NCI-H526 (cell line): ENCODE measurements at regions not wholly inside any gene's neighbourhood (a gene's known extent, or its start where the extent isn't known, plus 50 kb on each side); places are given as distances from the start of the nearest gene placed in this dataset.

Source experiments
- DNase-seq, 2 experiments: peaks; one replicate each; lab custom pipeline; 2025; lab: John Stamatoyannopoulos, UW

DNA sequence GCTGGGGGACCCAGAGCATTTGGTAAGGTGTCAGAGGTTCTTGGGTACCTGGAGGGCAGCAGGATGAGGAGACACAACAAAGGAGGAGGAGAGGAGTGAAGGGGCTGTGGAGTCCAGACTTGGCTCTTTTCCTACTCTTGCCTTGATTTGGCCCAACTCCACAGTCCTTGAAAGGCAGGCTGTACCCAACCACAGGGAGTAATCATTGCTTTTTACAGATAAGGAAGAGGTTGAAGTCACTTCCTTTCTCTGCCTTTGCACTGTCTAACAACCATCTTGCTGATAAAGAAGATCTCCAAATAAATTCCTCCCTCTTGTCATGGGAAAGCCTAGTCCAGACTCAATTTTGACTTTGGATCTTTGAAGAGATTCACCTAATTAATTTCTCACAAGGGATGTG is 226.8 kb upstream of the HMGA2 start:
- no peak for DNase-seq

DNA sequence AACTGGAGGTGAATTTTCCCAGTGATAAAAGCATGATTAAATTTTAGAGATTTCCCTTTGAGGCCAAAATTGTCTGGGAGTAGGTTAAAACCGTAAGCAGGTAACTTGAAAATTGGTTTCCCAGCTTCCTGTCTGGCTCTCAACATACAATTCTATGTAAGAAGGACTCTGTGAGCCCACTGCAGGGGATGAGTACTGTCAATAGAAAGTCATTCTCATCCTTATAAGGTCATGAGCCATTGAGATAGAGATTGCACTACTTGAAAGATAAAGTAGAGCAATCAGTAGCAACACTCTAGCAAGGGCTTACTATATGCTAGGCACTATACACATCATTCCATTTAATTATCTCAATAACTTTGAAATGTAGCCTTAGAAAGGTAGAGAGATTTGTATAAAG is 225.6 kb upstream of the HMGA2 start:
- no peak for DNase-seq

DNA sequence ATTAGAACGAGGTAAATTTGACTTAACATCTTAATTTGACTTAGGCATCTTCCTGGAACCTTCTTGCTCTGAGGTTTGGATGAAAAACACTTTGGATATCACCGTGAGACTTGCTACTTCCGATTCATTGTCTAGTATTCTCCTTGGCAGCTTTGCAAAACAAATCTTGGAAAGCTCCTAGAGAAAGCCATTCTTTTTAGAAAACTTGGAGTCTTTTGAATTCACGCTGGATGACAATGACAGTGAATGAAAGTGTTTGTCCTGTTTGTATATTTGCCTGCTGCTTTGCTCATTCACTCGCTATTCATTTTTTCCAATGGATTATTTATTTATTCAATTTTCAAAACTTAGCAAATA is 222.1 kb upstream of the HMGA2 start:
- DNase-seq: no peak

DNA sequence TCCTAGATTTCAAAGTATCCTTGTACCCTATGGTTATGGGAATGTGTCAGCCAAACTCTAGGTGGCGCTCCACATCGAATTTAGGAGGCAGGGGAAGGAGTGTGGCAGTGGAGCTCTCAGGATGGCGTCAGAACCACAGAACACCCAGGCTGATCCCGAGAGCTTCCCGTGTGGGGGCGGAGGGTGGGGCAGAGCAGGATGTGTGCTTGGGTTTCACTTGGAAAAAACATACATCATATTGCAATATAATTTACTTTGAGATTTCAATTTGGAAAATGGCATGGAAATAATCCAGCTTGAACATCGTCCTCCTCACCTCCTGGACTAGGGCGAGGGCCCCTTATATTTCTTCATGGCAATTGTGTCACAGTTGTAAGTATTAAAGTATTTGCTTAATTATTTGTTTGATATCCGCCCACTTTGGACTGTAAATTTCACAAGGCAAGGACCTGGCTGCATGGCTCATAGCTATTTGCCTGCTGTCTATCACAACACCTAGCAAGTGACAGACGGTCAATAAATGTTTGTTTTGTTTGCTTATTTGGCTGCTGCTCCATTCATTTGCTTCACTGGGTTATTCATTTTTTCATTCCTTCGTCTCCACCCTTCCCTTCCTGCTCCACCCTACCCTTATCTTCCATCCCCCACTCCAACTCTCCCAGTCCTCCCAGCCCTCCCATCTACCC is 221.5 kb upstream of the HMGA2 start:
- DNase-seq: peak; percentile 54 to 83

DNA sequence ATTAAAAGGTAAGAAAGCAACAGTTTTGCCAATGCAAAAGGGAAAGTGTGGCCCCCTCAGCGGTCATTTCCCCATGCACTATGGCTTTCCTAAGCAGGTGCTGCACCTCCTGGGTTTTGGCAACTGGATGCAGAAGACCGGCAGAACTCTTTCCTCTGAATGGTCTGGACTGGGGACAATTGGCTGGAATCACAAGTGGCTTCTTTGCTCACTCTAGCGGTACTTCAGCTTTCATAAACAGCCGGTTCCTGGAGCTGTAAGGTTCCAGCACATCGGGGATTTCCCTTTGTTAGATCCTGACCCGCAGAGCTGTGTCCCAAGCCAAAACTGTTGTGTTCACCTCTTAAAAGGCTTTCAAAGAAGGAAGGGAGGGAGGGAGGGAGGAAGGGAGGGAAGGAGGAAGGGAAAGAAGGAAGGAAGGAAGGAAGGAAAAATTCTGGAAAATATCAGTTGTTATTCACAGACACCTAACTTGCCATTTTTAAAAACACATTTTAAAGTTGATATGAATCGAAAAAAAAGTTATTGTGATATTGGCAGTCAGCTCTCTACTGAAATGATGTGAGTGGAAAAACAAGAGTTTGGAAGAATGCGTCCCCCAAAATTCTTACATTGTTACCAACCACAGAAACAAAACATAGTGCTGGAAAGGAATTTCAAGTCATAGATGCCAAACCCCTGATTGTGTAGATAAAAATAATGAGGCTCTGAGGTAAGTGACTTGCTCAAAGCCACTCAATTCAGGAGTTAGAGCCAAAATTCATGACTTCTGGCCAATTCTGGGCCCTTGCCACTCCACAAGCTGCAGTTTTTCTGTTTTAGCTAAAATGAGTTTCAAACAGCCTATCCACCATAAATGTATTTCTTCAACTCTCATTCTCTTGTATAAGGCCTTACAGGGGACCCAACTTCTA is 220.6 kb upstream of the HMGA2 start:
- DNase-seq: no peak

DNA sequence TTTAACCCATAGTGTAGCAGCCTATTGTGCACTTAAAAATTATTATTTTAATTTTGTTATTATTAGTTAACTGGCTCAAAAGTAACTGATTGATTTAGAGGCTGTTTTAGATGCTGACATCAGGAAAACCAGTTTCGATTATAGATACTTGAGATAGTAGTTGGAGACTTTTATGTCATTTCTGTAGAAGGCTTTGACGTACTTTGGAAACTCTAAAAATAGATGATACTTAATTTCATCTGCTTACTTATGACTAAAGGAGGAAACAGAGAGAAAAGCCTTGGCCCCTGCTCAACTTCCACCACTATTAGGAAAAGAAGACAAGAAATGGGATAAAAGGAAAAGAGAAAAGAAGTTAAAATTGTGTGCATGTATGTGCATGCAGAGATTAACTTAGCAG is 219.3 kb upstream of the HMGA2 start:
- no peak for DNase-seq

DNA sequence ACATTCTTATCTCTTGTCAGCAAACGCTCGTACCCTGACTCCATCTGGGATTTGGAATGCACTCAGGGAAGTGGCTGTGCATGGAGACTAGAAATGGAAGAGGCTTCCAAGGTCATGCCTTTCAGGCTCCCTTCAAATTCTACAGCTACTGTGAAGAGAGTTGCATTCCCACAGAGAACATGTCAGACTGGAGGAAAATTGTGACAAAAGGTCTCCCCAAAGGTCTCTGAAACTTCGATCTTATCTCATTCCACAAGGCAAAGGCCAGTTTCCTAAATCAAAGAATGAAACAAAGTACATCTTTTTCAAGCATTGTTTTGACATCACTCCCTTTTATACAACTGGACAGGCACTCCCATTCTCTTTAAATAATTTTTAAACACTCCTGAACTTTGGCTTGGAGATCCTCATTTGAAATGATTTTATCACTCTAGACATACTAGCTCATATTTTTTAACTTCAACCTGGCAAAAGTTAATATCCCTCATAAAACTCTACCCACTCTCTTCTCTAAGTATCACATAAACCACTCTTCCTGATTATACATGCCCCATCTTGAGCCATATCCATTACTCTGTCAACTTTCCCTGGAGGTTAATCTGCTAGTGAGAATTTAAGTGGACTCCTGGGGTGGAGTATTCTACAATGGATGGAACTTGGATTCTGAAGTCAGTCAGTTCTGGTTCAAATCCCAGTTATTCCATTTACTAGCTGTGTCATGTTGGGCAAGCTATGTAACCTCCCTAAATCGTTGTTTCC is 218.1 kb upstream of the HMGA2 start:
- DNase-seq: no peak

DNA sequence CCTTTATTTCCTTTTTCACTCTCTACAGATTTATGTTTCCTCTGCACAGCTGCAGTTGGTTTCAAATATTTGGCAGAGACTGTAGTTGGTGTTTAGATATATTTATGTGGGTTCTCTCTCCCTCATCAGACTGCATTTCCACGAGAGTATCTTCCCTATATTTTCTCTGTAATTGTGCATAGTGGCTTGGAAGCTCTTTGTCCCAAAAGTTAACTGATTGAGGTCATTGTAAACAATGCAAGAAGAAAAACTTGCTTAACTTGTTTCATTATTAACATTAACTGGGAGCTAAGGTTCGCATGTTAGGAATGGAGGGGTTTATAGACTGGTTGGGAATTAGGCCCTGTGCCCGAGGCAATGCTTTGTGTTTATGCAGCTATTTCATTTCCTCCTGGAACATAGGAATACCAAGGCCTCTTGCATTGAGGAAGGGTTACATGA is 216.9 kb upstream of the HMGA2 start:
- DNase-seq: no peak

DNA sequence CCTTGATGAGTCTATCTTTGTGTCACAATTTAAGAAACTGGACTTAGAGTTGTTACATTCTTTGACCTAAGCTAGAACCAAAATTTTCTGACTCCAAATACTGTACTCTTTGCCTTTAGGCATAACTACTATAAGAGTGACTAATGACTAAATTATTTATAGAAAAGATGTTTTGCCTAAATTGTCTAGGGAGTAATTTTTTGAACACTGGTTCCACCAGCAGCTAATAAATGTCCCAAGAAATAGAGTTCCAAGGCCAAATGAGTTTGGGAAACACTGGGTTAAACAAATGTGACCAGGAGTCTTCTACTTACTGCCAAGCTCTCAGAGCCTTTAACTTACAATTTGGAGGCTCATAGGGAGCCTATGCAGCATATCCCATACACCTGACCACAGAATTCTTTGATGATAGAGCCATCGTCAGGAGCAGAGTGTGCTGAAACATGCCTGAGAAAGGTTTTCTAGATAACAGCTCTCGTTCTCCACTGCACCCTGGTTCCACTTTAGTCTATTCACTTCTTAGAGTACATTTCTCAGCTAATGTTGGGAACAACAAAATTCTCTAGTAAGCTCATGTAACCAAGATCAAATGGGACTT is 215.9 kb upstream of the HMGA2 start:
- no peak for DNase-seq

DNA sequence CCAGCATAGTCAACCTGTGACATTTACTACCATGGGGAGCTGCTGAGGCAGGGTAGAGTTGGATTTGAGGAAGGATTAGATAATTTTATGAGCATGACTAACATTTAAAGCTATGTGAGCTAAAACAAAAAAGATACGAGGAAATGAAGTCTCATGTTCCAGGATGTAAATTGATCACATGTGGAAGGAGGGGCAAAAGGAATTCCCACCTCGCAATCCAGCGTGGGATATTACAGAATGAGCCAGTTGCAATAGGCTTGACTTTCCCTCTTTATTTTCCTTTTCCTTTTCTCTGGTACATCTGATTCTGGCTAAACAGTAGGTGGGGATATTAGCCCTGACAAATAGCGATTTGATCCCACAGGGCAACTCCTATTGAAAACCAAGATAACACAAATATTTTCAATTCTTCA is 214.9 kb upstream of the HMGA2 start:
- no peak for DNase-seq

DNA sequence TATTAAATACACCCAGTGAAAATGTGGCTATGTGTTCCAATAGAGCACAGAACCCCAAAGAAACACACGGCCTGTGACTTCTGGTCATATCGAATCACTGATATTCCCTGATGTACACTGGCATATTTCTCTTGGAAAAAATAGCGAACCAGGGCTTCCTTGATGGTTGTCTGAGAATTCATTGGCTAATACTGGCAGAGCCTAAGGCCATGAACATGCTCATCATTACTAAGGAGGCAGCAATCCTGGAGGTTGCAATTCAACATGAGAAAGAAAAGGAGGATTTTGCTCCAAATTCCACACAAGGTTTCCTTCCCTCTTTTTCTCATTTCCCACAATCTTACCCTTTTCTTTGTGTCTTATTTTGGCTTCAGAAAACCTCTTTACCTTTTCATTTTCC is 212.9 kb upstream of the HMGA2 start:
- DNase-seq: no peak

DNA sequence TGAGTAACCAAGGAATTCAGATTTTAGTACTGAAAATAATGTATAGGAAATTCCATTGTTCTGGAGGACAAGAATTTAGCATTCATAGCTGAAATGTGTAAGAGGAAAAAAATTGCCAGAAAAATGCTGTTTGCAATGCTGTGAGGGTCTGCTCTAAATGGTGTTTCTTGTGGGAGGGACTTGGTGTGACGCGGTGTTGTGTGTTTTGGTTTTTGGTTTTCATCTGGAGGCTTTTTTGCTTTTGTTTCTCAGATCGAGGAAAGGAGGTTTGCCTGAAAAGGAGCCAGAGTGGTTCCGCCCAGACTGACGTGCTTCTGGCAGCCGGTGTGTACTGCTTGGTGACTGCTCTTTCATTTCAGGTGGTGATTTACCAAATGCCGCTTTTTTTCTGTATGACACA is 211.8 kb upstream of the HMGA2 start:
- no peak for DNase-seq

DNA sequence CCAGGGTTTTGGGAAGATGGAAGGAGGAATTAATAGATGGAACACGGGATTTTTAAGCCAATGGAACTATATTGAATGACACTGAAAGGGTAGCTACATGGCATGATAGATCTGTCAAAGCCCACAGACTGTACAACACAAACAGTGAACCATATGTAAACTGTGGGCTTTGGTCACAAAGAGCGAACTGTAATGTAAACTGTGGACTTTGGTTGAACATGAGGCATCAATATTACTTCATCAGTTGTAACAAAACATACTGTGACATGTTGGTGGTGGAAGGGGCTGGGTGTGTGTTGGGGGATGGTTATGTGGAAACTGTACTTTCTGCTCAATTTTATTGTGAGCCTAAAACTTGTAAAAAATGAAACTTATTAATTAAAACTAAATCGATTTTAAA is 210.6 kb upstream of the HMGA2 start:
- no peak for DNase-seq

DNA sequence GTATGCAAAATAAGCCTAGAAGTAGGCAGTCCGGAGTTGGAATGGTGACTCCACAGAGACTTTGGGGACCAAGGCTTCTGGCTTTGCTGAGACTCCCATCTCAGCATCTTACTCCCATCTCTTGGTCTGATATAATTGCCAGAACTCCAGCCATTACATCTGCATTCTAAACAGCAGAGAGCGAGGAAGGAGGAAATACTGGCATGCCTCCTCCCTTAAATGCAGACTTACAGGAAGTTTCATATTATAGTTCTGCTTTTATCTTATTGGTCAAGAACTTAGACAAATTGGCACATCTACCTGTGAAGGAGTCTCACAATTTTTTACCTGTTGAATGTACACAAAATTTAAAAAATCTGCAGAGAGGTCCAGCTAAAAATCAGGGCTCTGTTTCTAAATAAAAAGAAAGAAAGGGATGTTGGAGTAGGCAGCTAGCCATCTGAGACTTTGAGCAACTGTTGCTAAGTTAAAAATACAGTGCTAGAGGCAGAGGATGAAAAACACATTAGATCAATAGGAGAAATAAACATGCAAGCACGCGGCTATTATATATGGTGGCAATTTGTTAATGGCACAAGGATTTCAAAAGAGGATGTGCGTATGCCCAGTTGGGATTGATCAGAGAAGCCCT is 209.9 kb upstream of the HMGA2 start:
- DNase-seq: no peak

DNA sequence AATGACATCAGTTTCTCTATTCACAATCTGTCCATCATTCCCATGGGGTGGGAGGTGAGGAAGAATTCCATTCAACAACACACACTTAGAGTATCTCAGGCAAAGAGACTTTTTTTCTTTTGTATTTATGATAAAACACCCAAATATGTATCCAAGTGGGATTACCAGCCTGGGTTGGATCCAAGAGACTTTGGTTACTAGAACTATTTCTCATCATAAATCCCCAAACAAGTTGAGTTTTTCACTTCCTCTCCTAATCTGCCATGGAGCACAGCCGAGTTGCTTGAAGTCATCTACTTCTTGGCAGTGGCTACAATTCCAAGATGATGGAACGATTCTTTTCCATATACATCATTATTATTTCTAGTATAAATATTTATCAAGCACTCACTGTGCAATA is 209.2 kb upstream of the HMGA2 start:
- no peak for DNase-seq

DNA sequence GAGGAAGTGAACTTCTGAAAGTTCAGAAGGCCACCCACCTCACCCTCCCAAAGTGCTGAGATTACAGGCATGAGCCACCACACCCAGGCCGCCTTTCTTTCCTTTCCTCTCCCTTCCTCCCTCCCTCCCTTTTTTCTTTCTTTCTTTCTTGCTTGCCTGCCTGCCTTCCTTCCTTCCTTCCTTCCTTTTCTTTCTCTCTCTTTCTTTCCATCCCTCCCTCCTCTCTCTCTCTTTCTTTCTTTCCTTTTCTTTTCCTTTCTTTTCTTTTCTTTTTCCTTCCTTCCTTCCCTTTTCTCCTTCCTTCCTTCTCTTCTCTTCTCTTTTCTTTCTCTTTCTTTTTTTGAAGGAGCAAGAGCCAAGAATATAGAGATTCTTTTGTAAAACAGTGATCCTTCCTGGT is 208.3 kb upstream of the HMGA2 start:
- no peak for DNase-seq

DNA sequence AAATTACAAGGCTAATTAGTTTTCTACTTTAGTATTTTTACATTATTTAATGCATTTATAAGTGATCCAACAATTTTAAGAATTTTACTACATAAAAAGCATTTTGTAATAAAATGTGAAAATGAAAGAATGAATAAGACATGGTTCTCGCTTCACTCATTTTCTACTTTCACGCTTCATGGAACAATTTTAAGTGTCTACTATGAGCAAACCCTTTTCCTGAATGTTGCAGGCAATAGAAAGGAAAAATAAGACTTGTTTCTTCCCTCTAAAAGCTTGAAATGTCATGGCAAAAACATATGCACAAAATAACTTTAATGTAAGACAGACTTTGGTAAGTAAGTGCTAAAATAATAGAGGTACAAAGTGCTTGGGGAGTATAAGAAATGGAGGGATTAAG is 205.7 kb upstream of the HMGA2 start:
- no peak for DNase-seq

DNA sequence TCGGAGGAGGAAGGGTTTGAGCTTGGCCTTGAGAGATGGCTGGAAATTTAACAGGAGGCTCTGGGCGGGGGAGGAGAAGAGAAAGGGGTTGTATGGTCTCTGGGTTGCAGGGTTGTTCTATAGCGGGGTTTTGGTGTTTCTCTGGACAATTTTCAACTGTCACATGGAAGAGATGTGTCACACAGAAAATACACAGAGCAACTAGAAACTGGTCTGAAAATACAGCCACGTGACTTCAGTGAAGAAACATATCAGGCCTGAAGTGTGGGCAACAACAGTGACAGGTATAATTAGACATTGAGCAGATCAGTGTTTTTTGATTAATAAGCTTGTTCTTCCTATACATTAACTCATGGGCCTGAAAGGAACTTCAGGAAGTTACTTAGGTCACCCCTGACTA is 205.3 kb upstream of the HMGA2 start:
- no peak for DNase-seq

DNA sequence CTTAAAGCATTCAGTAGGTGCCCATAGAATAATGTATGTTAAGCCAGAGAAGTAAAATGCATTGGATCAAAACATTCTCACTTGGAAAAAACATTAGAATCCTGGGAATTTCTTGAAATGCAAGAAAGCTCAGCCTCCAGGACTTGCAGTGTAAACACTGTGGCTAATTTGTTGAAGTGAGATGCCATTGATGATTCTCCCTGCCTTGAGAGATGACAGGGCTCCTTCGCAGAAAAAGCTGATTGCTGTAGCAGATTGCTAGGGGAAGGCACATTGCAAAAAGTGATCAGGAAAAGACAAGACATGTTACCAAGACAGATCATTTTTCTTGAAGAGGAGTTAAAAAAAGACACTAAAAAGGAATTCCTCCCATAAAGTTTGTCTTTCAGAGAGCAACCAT is 204.2 kb upstream of the HMGA2 start:
- no peak for DNase-seq

DNA sequence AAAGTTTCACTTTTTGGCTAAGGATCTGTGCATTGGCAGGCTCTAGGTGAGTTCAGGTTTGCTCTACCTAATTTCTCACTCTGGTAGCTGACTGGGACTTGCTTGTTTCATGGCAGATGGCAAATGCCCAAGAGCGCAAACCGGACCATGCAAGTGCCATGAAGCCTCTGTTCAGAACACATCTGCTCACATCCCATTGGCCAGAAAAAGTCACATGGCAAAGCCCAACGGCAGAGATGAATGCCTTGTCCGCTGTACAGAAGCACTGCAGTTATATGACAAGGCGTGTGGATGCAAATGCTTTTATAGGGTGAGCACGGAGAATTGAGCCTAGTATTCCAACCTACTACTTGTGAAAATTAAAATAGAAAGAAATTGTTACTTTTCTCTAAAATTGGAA is 202.2 kb upstream of the HMGA2 start:
- DNase-seq: no peak

DNA sequence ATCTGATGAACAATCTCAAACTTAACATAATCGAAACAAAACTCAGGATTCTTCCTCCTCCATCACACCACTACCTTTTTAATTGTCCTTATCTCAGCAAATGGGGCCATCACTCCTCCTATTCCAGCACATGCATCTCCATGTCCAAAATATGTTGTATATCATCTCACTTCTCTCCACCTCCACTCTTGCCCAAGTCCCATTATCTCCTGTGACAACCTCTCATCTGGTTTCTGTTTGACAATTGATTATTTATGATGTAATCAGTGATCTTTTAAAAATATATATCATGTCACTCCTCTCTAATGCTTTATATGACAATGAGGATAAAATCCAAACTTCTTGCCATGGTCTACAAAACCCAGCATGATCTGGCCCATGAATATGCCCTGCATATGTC is 200.8 kb upstream of the HMGA2 start:
- DNase-seq: no peak

DNA sequence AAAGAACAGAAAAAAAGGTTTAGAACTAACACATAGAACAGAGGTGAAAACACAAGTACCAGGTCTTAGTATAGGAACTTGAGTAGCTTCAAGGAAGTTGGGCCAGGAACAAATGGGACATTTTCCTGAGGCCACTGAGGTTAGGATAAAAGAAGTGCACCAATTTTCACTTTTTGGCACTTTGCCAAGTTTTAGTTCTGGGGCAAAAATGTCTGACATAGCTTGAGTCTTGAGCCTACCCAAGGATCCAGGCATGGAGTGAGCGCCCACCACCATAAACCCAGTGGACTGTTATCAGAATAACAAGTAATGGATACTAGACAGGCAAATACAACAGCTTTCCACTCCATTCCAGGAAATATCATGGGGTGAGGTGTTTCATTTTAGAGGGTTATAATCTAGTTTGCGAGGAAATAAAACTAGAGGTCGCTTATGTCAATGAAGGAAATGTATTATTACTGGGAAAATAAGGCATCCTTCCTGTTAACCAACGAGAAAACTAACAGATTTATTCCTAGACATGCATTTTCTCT is 199.7 kb upstream of the HMGA2 start:
- DNase-seq: no peak
